GM06990 (cell line): ENCODE measurements at regions not wholly inside any gene's neighbourhood (a gene's known extent, or its start where the extent isn't known, plus 50 kb on each side); places are given as distances from the start of the nearest gene placed in this dataset.
"Not testable (repeated sequence)": the region's sequence is repeated elsewhere in the genome, so short reads cannot be mapped to it uniquely, and the experiment has no call there.

Source experiments
- DNase-seq: peaks from one replicate; pipeline ENCODE4 v3.0.0-alpha.2; 2011; ENCODE audit not compliant: insufficient read length; ENCODE audit errors: extremely low read depth
- H3K27me3 ChIP-seq: replicated peaks from 2 replicates; pipeline ENCODE4 v1.6.0; 2011; ENCODE audit warnings: low read length; ENCODE audit not compliant: control insufficient read depth, insufficient read depth
- H3K36me3 ChIP-seq: 2 replicates; pipeline ENCODE4 v1.5.1; 2011; ENCODE audit warnings: low read length; ENCODE audit not compliant: control insufficient read depth, insufficient read depth
- H3K4me3 ChIP-seq: replicated peaks from 2 replicates; pipeline ENCODE4 v1.5.1; 2011; ENCODE audit warnings: low read depth, mild to moderate bottlenecking, control low read depth, low read length
- TF ChIP-seq, protein P1 (sequence below): IDR thresholded peaks from 2 replicates; pipeline ENCODE4 v1.5.1; 2011; ENCODE audit warnings: low read length, control low read depth, mild to moderate bottlenecking, inconsistent platforms; ENCODE audit not compliant: insufficient read depth, poor library complexity, severe bottlenecking

DNA sequence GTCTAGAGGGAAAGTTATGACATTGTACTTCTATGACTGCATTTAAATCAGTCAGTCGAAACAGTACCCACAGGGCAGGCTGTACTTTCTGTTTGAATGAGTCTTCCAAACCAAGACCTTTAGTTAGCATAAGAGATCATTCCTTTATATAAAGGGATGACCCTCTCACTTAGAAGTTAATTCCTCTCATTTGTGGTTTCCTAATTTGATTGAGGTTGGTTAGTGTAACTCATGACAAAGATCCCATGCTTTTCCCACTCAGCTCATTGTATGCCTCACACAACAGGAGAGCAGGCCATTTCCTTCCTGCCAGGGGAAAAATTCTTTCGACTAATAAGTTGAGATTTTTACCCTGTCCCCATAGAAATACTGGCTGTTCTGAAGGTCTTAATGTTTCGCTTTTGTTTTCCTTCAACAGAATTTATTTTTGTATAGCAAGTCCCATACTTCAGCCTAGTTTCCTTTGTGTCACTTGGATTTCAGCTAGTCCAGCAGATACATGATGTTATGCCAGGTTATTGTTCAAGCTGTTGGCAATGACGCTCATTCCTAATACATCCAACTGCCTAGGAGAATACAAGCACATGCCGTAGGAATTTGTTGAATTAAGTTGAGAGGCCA is 500.7 kb downstream of the SPATA31D1 start:
- Histone ChIP-seq H3K36me3 (no peaks in the 10 kb centered on the region), H3K27me3 (no peaks in the 10 kb centered on the region), H3K4me3 (no peak overlapping the region)
- DNase-seq, result no peak
- TF ChIP-seq, protein P1, sequence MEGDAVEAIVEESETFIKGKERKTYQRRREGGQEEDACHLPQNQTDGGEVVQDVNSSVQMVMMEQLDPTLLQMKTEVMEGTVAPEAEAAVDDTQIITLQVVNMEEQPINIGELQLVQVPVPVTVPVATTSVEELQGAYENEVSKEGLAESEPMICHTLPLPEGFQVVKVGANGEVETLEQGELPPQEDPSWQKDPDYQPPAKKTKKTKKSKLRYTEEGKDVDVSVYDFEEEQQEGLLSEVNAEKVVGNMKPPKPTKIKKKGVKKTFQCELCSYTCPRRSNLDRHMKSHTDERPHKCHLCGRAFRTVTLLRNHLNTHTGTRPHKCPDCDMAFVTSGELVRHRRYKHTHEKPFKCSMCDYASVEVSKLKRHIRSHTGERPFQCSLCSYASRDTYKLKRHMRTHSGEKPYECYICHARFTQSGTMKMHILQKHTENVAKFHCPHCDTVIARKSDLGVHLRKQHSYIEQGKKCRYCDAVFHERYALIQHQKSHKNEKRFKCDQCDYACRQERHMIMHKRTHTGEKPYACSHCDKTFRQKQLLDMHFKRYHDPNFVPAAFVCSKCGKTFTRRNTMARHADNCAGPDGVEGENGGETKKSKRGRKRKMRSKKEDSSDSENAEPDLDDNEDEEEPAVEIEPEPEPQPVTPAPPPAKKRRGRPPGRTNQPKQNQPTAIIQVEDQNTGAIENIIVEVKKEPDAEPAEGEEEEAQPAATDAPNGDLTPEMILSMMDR, result no peak

DNA sequence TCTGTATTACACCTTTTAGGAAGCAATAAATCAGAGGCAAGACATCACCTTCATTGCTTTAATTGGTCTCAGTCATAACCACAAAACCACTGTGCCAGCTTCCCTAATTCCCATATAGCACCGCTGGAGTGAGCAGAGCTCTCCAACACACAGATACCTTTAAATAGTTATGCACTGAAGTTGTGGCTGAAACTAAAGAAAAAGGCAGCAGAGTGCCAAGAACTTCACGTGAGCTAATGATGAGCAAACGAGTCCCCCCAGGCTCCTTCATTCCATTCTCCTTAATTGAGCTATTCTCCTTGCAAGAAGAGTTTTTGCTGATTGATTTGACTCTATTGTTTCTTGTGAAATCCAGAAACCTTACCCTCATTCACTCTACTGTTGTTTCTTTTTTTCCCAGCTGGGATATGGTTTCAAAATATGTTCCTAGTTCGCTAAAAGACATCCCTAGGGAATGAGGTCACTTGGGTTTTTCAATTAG is 501.5 kb downstream of the SPATA31D1 start:
- H3K4me3 ChIP-seq, result no peak overlapping the region
- DNase-seq, result no peak
- no peaks in the 10 kb centered on the region for H3K27me3 ChIP-seq
- H3K36me3 ChIP-seq, result no peaks in the 10 kb centered on the region
- TF ChIP-seq, protein P1, result no peak

DNA sequence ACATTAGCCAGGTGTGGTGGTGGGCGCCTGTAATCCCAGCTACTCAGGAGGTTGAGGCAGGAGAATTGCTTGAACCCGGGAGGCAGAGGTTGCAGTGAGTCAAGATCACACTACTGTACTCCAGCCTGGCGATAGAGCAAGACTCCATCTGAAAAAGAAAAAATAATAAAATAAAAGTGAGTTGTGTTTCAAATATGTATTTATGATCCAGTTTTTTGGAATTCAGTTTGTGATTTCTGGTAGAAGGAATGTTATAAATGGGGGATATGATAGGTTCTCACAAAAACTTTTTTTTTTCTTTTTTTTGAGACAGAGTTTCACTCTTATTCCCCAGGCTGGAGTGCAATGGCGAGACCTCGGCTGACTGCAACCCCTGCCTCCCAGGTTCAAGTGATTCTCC is 502.2 kb downstream of the SPATA31D1 start:
- DNase-seq, H3K36me3 ChIP-seq, H3K4me3 ChIP-seq, H3K27me3 ChIP-seq: not testable (repeated sequence)

DNA sequence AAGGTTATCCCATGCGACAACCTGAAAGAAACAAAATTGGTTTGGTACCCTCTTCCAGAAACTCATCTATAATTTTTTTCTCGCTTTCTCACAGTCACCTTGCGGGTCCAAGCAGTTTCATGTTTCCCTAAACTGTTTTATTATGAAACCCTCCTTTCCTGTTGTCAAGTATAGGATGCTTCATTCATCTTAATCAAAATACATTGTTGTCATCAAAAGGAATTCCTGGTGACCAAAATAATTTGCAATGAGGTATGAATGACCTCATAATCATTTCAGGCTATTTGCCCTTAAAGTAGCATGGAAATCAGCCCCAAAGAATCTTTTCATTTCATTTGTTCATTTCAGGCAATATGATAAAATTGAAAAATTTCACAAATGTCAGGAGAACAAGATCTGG is 503.0 kb downstream of the SPATA31D1 start:
- TF ChIP-seq, protein P1, result no peak
- H3K36me3 ChIP-seq, result no peaks in the 10 kb centered on the region
- DNase-seq, result no peak
- no peak overlapping the region for H3K4me3 ChIP-seq
- no peaks in the 10 kb centered on the region for H3K27me3 ChIP-seq

DNA sequence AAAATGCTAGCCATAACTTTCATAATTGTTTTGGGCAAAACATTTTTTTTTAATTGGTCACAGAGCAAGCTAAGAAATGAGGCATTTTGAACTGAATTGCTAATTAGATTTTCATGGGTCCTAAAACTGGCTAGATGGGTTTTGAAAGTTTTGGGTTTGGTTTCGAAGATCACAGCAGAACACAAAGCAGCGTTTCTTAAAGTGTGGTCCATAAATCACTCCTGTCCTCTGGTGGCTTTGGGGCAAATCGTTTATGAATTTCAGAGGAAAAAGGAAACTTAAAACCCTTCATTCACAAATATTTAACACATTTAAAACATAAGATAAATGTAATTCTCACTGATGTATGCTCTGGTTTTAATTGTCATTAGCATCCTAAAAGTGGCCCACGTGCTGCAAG is 503.7 kb downstream of the SPATA31D1 start:
- Histone ChIP-seq H3K4me3 (no peak overlapping the region), H3K36me3 (no peaks in the 10 kb centered on the region), H3K27me3 (no peaks in the 10 kb centered on the region)
- no peak for DNase-seq
- TF ChIP-seq, protein P1, result no peak

DNA sequence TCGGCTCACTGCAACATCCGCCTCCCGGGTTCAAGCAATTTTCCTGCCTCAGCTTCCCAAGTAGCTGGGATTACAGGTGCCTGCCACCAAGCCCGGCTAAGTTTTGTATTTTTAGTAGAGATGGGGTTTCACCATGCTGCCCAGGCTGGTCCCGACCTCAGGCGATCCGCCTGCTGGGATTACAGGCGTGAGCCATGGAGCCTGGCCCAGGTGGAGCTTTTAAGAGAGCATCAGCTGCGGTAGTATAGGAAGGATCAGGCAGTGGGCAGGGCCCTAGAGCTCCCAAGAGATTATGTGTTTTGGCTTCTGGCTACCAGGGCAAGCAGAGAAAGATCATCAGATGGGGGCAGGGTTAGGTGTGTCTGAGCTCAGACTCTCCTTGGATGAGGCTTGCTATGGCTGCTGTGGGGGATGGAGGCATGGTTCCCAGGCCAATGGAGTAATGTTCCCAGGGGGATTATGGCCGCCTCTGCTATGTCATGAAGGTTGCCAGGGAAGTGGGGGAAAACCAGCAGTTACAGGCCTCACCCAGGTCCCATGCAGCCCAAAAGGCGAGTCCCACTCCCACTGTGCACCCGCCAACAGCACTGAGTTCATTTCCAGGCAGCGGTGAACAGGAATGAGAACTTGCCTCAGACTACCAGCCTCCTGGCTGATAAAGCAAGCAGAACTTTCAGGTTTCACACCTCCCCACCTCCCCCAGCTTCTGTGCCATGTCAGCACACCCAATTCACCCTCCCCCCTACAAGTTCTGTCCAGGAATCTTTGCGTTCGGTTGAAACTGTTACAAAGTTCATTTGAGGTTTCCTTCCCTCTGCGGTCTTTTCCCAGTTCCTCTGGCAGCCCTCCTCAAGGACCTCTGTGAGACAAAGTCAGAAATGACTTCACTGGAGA is 507.6 kb downstream of the SPATA31D1 start:
- Histone ChIP-seq H3K36me3 (no peaks in the 10 kb centered on the region), H3K27me3 (no peaks in the 10 kb centered on the region), H3K4me3 (no peak overlapping the region)
- no peak for DNase-seq
- TF ChIP-seq, protein P1, result no peak
